Lung (tissue), 11 donors: ENCODE measurements at regions not wholly inside any gene's neighbourhood (a gene's known extent, or its start where the extent isn't known, plus 50 kb on each side); places are given as distances from the start of the nearest gene placed in this dataset.
A peak's percentile ranks its signal among the peaks of the same experiment; 100 is the strongest.

Experiments used
- ATAC-seq: fragments of 200-7000 bp; cut with Tn5 transposase; one replicate; pipeline ENCODE4 v1.9.1; 2020; ENCODE audit warnings: moderate number of reproducible peaks; ENCODE audit not compliant: insufficient read depth, low FRiP score
- DNase-seq, 3 donors: peaks; one replicate each; pipeline ENCODE4 v3.0.0-alpha.2; 2013 to 2017
- H3K27ac ChIP-seq, 2 donors: one replicate each; pipeline ENCODE4 v1.5.1; 2013; ENCODE audit warnings: mild to moderate bottlenecking in 2 of 2, moderate library complexity in 2 of 2, control low read depth in 1 of 2, inconsistent platforms in 1 of 2, low read depth in 1 of 2, low read length in 1 of 2
- H3K27me3 ChIP-seq, 3 donors: one replicate each; pipeline ENCODE4 v1.5.1; 2013; ENCODE audit warnings: low read length in 2 of 3; ENCODE audit not compliant: control insufficient read depth in 3 of 3, insufficient read depth in 3 of 3
- H3K36me3 ChIP-seq, 4 donors: one replicate each; pipeline ENCODE4 v1.5.1; 2013; ENCODE audit warnings: low read length in 4 of 4, mild to moderate bottlenecking in 1 of 4, moderate library complexity in 1 of 4; ENCODE audit not compliant: control insufficient read depth in 4 of 4, insufficient read depth in 4 of 4
- H3K4me1 ChIP-seq, 5 donors: one replicate each; pipeline ENCODE4 v1.5.1; 2013; ENCODE audit warnings: low read length in 5 of 5, mild to moderate bottlenecking in 2 of 5, moderate library complexity in 1 of 5; ENCODE audit not compliant: control insufficient read depth in 5 of 5, insufficient read depth in 5 of 5
- H3K4me3 ChIP-seq: one replicate; pipeline ENCODE4 v1.5.1; 2013; ENCODE audit warnings: mild to moderate bottlenecking, control low read depth, moderate library complexity
- H3K9ac ChIP-seq, 2 donors: one replicate each; pipeline ENCODE4 v1.5.1; 2013; ENCODE audit warnings: low read length in 2 of 2, control low read depth in 1 of 2; ENCODE audit not compliant: insufficient read depth in 1 of 2
- H3K9me3 ChIP-seq, 4 donors: one replicate each; pipeline ENCODE4 v1.5.1; 2013; ENCODE audit warnings: low read length in 3 of 4, mild to moderate bottlenecking in 1 of 4, moderate library complexity in 1 of 4; ENCODE audit not compliant: control insufficient read depth in 4 of 4, insufficient read depth in 3 of 4
- CTCF ChIP-seq: IDR thresholded peaks from 2 replicates; pipeline ENCODE4 v1.5.1; 2012; ENCODE audit warnings: mild to moderate bottlenecking; ENCODE audit errors: control extremely low read depth, extremely low read depth
- WGBS, 2 donors: extraction: QIAGEN DNeasy Blood & Tissue Kit; methylation state at CpG; one replicate each; pipeline ENCODE4 v1.1.7; 2013; 5-methylcytosine and 5-hydroxymethylcytosine counted together
- donor health status: control.
- donor health status: control.
- donor health status: Bipolar disorder and iron deficiency.
- donor health status: healthy.
- donor health status: DM: yes; HTN: yes; CAD: no.

- ATAC-seq (no peak), DNase-seq (no peak)
- TF ChIP-seq CTCF, result no peak
- Histone ChIP-seq H3K36me3 (no peaks in the 10 kb centered on the region), H3K4me3 (no peak overlapping the region), H3K27me3 (no peaks in the 10 kb centered on the region), H3K9ac (peak overlapping the region in 1 of 2 donors; percentile 1), H3K4me1 (no peaks in the 10 kb centered on the region), H3K9me3 (no peaks in the 10 kb centered on the region), H3K27ac (no peak overlapping the region)
- 63 to 72% methylated on average over 3 of the region's 3 CpGs for WGBS, 2 donors
These were observed 311.1 kb downstream of the NR4A2 start for GRCh38 chr2:156021146-156022040.

- 90 to 98% methylated on average over 2 of the region's 2 CpGs for WGBS, 2 donors
- H3K9ac ChIP-seq, result no peak overlapping the region
These were observed 313.2 kb downstream of the NR4A2 start for GRCh38 chr2:156019341-156019740.

GRCh38 chr2:156017341-156017885 is 315.1 kb downstream of the NR4A2 start:
- no peak for TF ChIP-seq CTCF
- Histone ChIP-seq H3K27me3 (no peaks in the 10 kb centered on the region), H3K9me3 (no peaks in the 10 kb centered on the region), H3K9ac (no peak overlapping the region), H3K4me1 (no peaks in the 10 kb centered on the region), H3K4me3 (no peak overlapping the region), H3K27ac (no peak overlapping the region), H3K36me3 (no peaks in the 10 kb centered on the region)
- ATAC-seq, result no peak
- DNase-seq, result peak in 1 of 3 donors; percentile 5
- 78 to 86% methylated on average over 1 of the region's 1 CpG for WGBS, 2 donors

More at GRCh38 chr2:156019341-156019740, 313.2 kb downstream of the NR4A2 start:
- H3K4me3 ChIP-seq, result no peak overlapping the region
- DNase-seq (no peak), ATAC-seq (no peak)
- no peaks in the 10 kb centered on the region for H3K36me3 ChIP-seq
- H3K4me1 ChIP-seq, result no peaks in the 10 kb centered on the region
- H3K9me3 ChIP-seq, result no peaks in the 10 kb centered on the region
- no peaks in the 10 kb centered on the region for H3K27me3 ChIP-seq
- TF ChIP-seq CTCF, result no peak
- H3K27ac ChIP-seq, result no peak overlapping the region
